AG09309 (cell line): ENCODE measurements at regions not wholly inside any gene's neighbourhood (a gene's known extent, or its start where the extent isn't known, plus 50 kb on each side); places are given as distances from the start of the nearest gene placed in this dataset.

Source experiments
- DNase-seq: peaks from one replicate; pipeline ENCODE4 v3.0.0-alpha.2; 2010; ENCODE audit warnings: low read depth
- H3K4me3 ChIP-seq: 2 replicates; pipeline ENCODE4 v1.5.1; 2011; ENCODE audit warnings: mild to moderate bottlenecking, low read depth, low read length, moderate library complexity; ENCODE audit not compliant: control insufficient read depth
- TF ChIP-seq, protein P1 (sequence below): IDR thresholded peaks from 2 replicates; pipeline ENCODE4 v1.5.1; 2011; ENCODE audit warnings: mild to moderate bottlenecking, low read depth, low read length, inconsistent platforms; ENCODE audit not compliant: insufficient read depth, control insufficient read depth; ENCODE audit errors: missing control alignments

DNA sequence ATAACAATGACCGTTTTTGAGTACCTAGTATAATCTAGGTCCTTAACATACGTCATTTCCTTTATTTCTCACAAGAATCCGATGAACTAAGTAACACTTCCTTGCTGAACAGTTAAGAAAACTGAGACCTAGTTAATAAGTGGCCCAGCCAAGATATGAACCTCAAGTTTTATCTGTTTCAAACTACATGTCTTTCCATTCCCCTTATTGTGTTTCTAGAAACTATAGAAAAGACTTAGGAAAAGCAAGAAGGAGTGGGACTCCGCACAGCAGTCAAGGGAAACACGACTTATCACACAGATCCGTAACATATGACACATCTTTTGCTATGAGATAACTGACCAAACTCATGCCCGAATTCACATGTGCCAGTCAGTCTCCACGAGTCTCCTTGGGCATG, 221.2 kb upstream of the ADAMTS9 start:
- no peak overlapping the region for H3K4me3 ChIP-seq
- TF ChIP-seq, protein P1, sequence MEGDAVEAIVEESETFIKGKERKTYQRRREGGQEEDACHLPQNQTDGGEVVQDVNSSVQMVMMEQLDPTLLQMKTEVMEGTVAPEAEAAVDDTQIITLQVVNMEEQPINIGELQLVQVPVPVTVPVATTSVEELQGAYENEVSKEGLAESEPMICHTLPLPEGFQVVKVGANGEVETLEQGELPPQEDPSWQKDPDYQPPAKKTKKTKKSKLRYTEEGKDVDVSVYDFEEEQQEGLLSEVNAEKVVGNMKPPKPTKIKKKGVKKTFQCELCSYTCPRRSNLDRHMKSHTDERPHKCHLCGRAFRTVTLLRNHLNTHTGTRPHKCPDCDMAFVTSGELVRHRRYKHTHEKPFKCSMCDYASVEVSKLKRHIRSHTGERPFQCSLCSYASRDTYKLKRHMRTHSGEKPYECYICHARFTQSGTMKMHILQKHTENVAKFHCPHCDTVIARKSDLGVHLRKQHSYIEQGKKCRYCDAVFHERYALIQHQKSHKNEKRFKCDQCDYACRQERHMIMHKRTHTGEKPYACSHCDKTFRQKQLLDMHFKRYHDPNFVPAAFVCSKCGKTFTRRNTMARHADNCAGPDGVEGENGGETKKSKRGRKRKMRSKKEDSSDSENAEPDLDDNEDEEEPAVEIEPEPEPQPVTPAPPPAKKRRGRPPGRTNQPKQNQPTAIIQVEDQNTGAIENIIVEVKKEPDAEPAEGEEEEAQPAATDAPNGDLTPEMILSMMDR = no peak

GRCh38 chr3:64908251-64908685, 220.5 kb upstream of the ADAMTS9 start:
- no peak for DNase-seq

More for the DNA sequence above, 221.2 kb upstream of the ADAMTS9 start:
- no peak for DNase-seq

DNA sequence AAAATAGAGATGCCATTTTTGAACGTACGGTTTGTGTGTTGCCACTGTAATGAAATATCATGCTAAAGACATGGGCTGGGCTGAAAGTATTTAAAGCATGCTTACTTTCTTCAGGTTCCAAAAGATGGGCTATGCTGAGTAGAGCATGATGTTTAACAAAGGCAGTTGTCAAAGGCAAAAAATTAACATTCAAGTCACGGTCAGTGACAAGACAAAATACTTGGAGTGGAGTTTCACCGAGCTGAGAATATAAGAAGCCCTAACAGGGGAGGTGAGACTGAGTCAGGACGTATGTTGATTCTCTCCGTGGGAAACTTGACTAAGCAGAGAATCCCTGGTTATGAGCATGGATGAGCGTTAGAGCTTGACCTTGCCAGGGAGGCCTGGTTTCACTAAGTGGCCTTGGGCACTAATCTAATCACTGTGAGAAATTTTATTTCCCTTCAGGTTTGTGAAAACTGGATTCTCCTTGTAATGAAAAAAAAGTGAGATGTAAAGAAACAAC, 218.2 kb upstream of the ADAMTS9 start:
- H3K4me3 ChIP-seq = no peak overlapping the region
- no peak for DNase-seq
- TF ChIP-seq, protein P1 = no peak

More at GRCh38 chr3:64908251-64908685, 220.5 kb upstream of the ADAMTS9 start:
- TF ChIP-seq, protein P1 = no peak
- no peak overlapping the region for H3K4me3 ChIP-seq

- H3K4me3 ChIP-seq = no peak overlapping the region
- no peak for DNase-seq
- TF ChIP-seq, protein P1 = no peak
These were observed 215.2 kb upstream of the ADAMTS9 start for GRCh38 chr3:64903006-64903405.

DNA sequence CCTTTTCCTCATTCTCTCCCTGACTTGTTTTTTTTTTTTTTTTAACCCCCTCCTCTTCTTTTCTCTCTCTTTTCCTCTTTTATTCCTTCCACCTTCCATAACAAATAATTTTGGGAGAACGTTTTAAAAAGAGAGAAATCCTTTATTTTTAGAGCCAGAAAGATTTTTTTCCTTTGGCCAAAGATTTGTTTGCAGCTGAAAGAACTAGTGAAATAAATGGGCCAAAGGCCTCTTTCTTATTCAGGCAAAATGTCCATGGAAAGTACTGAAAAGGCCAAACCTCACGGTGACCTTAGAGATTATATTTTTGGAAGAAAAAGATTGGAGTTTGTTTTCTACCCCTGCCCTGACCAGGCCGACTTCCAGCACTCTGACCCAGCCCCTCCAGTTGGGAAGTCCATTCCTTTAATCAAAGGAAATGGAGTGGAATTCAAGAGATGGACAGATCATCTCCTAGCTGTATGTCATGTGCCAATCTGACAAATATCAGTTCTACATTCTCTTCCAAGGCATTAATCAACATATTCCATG, 214.3 kb upstream of the ADAMTS9 start:
- TF ChIP-seq, protein P1 = no peak
- no peak for DNase-seq
- H3K4me3 ChIP-seq = no peak overlapping the region

DNA sequence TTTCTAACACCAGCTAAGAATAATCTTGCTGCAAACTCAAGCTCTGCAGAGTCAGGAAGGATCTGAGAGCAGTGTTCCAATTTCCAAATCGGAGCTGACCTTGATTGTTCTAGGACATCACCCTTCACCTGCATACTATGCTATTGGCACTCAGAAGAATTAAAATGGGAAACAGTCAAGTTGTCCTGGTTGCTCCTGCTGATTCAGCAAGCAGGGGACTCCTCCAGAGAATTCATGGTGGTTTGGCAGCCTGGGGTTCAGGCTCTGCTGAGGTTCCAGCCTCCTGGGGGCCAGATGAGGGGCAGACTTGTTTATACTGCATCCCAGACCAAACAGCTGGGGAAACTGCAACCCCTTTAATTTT, 213.7 kb upstream of the ADAMTS9 start:
- H3K4me3 ChIP-seq = no peak overlapping the region
- no peak for DNase-seq
- TF ChIP-seq, protein P1 = no peak
